HCT116 (cell line): ENCODE measurements at regions not wholly inside any gene's neighbourhood (a gene's known extent, or its start where the extent isn't known, plus 50 kb on each side); places are given as distances from the start of the nearest gene placed in this dataset.

Source experiments
- ATAC-seq: fragments of 200-7000 bp; cut with Tn5 transposase; 2 replicates; pipeline ENCODE4 v1.9.1; 2020; ENCODE audit warnings: mild to moderate bottlenecking, moderate library complexity
- BruUV-seq: library from RNA; stranded (reverse); fragments of 400-500 nt; replicated peaks from 2 replicates; lab custom pipeline; 2021; lab: Mats Ljungman, UMichigan
- CTCF ChIA-PET: fragments of 300-600 bp; sonication (Branson Sonifier 250); formaldehyde crosslinking; loops from one replicate; lab custom pipeline; 2021; ENCODE audit warnings: antibody characterized with exemption; lab: Charles Lee
- POLR2A ChIA-PET: fragments of 300-600, 350-600 bp; sonication (Branson Sonifier 250); formaldehyde crosslinking; loops from one replicate; lab custom pipeline; 2021; ENCODE audit warnings: antibody characterized with exemption; lab: Charles Lee
- RAD21 ChIA-PET, 2 experiments: fragments of 300-600 bp; sonication (Branson Sonifier 250); formaldehyde crosslinking; loops; one replicate each; lab custom pipeline; 2023; ENCODE audit warnings: low total read pairs in 2 of 2; ENCODE audit not compliant: uncharacterized antibody in 2 of 2, unreplicated experiment in 2 of 2, low non-redundant PET in 1 of 2; lab: Charles Lee
- DNase-seq: peaks from one replicate; pipeline ENCODE4 v3.0.0-alpha.2; 2010; ENCODE audit warnings: low read depth, low spot score
- H2AFZ ChIP-seq: fragments of 200-600 bp; shearing (Covaris generic), sonication (generic); 2 replicates; pipeline ENCODE4 v1.6.1; 2017; ENCODE audit warnings: low read depth, mixed run types, mixed read lengths, antibody characterized with exemption, low read length; ENCODE audit not compliant: poor library complexity, severe bottlenecking
- H3K27ac ChIP-seq: 2 replicates; pipeline ENCODE4 v1.5.1; 2012; ENCODE audit warnings: low read depth, low read length
- H3K27me3 ChIP-seq: fragments of 200-600 bp; sonication (generic); 2 replicates; pipeline ENCODE4 v1.6.1; 2016; ENCODE audit warnings: mixed run types, low read length, mixed read lengths; ENCODE audit not compliant: insufficient read depth
- H3K36me3 ChIP-seq, 2 experiments: fragments of 200-500 bp in 1 of 2; fragments of 200-600 bp in 1 of 2; sonication (Bioruptor generic) in 1 of 2; sonication (generic) in 1 of 2; 2 replicates each; pipeline versions ENCODE4 v1.5.1 to v1.6.1; 2014 to 2016; ENCODE audit warnings: low read length in 2 of 2, inconsistent platforms in 1 of 2, mixed read lengths in 1 of 2, mixed run types in 1 of 2; ENCODE audit not compliant: insufficient read depth in 2 of 2, control insufficient read depth in 1 of 2
- H3K4me1 ChIP-seq, 2 experiments: fragments of 200-600 bp in 1 of 2; sonication (generic) in 1 of 2; 2 replicates each; pipeline versions ENCODE4 v1.5.1 to v1.6.1; 2012 to 2017; ENCODE audit warnings: low read length in 2 of 2, inconsistent platforms in 1 of 2, mild to moderate bottlenecking in 1 of 2, mixed read lengths in 1 of 2, mixed run types in 1 of 2, moderate library complexity in 1 of 2; ENCODE audit not compliant: insufficient read depth in 2 of 2, control insufficient read depth in 1 of 2
- H3K4me2 ChIP-seq: fragments of 200-600 bp; sonication (generic); 2 replicates; pipeline ENCODE4 v1.6.1; 2017; ENCODE audit warnings: mixed run types, low read length, mixed read lengths
- H3K4me3 ChIP-seq, 2 experiments: fragments of 200-600 bp in 1 of 2; sonication (generic) in 1 of 2; replicated peaks in 1 of 2; 2 replicates each; pipeline ENCODE4 v1.5.1; 2011 to 2016; ENCODE audit warnings: low read length in 2 of 2, control low read depth in 1 of 2, low read depth in 1 of 2, mild to moderate bottlenecking in 1 of 2, mixed read lengths in 1 of 2, mixed run types in 1 of 2
- H3K79me2 ChIP-seq: fragments of 200-600 bp; sonication (generic); 2 replicates; pipeline ENCODE4 v1.6.1; 2017; ENCODE audit warnings: mild to moderate bottlenecking, mixed run types, low read length, moderate library complexity, mixed read lengths; ENCODE audit not compliant: insufficient read depth
- H3K9ac ChIP-seq: fragments of 200-600 bp; sonication (generic); 2 replicates; pipeline ENCODE4 v1.6.1; 2016; ENCODE audit warnings: low read length, mixed read lengths
- H3K9me2 ChIP-seq: fragments of 200-600 bp; sonication (generic), shearing (Covaris generic); 2 replicates; pipeline ENCODE4 v1.6.1; 2017; ENCODE audit warnings: mixed run types, mild to moderate bottlenecking, moderate library complexity; ENCODE audit not compliant: insufficient read depth
- H3K9me3 ChIP-seq, 2 experiments: fragments of 200-500 bp in 1 of 2; fragments of 200-600 bp in 1 of 2; sonication (Bioruptor generic) in 1 of 2; sonication (generic) in 1 of 2; 2 replicates each; pipeline ENCODE4 v1.6.1; 2014 to 2017; ENCODE audit warnings: low read length in 2 of 2, mixed read lengths in 2 of 2, inconsistent platforms in 1 of 2, low read depth in 1 of 2, mild to moderate bottlenecking in 1 of 2, mixed run types in 1 of 2, moderate library complexity in 1 of 2; ENCODE audit not compliant: control insufficient read depth in 1 of 2, insufficient read depth in 1 of 2
- H4K20me1 ChIP-seq: fragments of 200-600 bp; sonication (generic), shearing (Covaris generic); 2 replicates; pipeline ENCODE4 v1.6.1; 2017; ENCODE audit warnings: mixed run types, mild to moderate bottlenecking, moderate library complexity; ENCODE audit not compliant: insufficient read depth
- CBX3 ChIP-seq: IDR thresholded peaks from 2 replicates; pipeline ENCODE4 v1.6.1; 2012; ENCODE audit warnings: low read depth
- EGR1 ChIP-seq: IDR thresholded peaks from 2 replicates; pipeline ENCODE4 v1.6.1; 2012; ENCODE audit warnings: low read depth
- ELF1 ChIP-seq: IDR thresholded peaks from 2 replicates; pipeline ENCODE4 v1.6.1; 2012; ENCODE audit warnings: low read depth, borderline replicate concordance
- EZH2phosphoT487 ChIP-seq: fragments of 200-600 bp; IDR thresholded peaks from 2 replicates; pipeline ENCODE4 v1.6.1; 2018; ENCODE audit warnings: antibody characterized with exemption, borderline replicate concordance
- FOSL1 ChIP-seq: IDR thresholded peaks from 2 replicates; pipeline ENCODE4 v1.6.1; 2012; ENCODE audit warnings: low read depth
- JUND ChIP-seq: IDR thresholded peaks from 2 replicates; pipeline ENCODE4 v1.6.1; 2012
- POLR2A ChIP-seq: IDR thresholded peaks from 2 replicates; pipeline ENCODE4 v1.7.0; 2011; ENCODE audit warnings: borderline replicate concordance; ENCODE audit not compliant: insufficient read depth, insufficient read length; ENCODE audit errors: extremely low read depth
- RAD21 ChIP-seq: IDR thresholded peaks from 2 replicates; pipeline ENCODE4 v1.6.1; 2012; ENCODE audit warnings: low read depth, mild to moderate bottlenecking
- SIN3A ChIP-seq: IDR thresholded peaks from 2 replicates; pipeline ENCODE4 v1.6.1; 2012; ENCODE audit warnings: low read depth
- SP1 ChIP-seq: IDR thresholded peaks from 2 replicates; pipeline ENCODE4 v1.6.1; 2012; ENCODE audit warnings: low read depth
- SRF ChIP-seq: IDR thresholded peaks from 2 replicates; pipeline ENCODE4 v1.6.1; 2012; ENCODE audit warnings: low read depth
- TCF7L2 ChIP-seq: IDR thresholded peaks from 2 replicates; pipeline ENCODE4 v1.7.0; 2011; ENCODE audit warnings: borderline replicate concordance, inconsistent platforms; ENCODE audit not compliant: insufficient read depth, insufficient read length; ENCODE audit errors: extremely low read depth
- YY1 ChIP-seq: IDR thresholded peaks from 2 replicates; pipeline ENCODE4 v1.6.1; 2011; ENCODE audit warnings: low read length, low read depth, moderate library complexity, mild to moderate bottlenecking; ENCODE audit not compliant: insufficient replicate concordance; ENCODE audit errors: extremely low read depth
- ZFX ChIP-seq: fragments of 450-650 bp; IDR thresholded peaks from 2 replicates; pipeline ENCODE4 v1.6.1; 2017
- ZNF274 ChIP-seq: fragments of 200-500 bp; sonication (Bioruptor generic); IDR thresholded peaks from 2 replicates; pipeline ENCODE4 v1.6.1; 2014; ENCODE audit warnings: mild to moderate bottlenecking, low read depth, low read length, inconsistent platforms
- intact Hi-C: fragments of 100-400 bp; cut with micrococcal nuclease; formaldehyde crosslinking; loops from 2 replicates; pipeline ENCODE4 v1.10.0; 2022
- TF ChIP-seq, protein P1 (sequence below): IDR thresholded peaks from 2 replicates; pipeline ENCODE4 v1.6.1; 2012
- TF ChIP-seq, protein P2 (sequence below): IDR thresholded peaks from 2 replicates; pipeline ENCODE4 v1.6.1; 2012
- TF ChIP-seq, protein P3 (sequence below): IDR thresholded peaks from 2 replicates; pipeline ENCODE4 v1.6.1; 2011; ENCODE audit warnings: mild to moderate bottlenecking, low read length, moderate library complexity; ENCODE audit not compliant: insufficient replicate concordance; ENCODE audit errors: extremely low read depth
- TF ChIP-seq, protein P4 (sequence below), 3 experiments: fragments of 200-600 bp in 1 of 3; sonication (generic) in 1 of 3; IDR thresholded peaks in 2 of 3; conservative IDR thresholded peaks in 1 of 3; 2 replicates each; pipeline ENCODE4 v1.5.1; 2012 to 2017; ENCODE audit warnings: low read depth in 2 of 3, low read length in 2 of 3, antibody characterized with exemption in 1 of 3, borderline replicate concordance in 1 of 3, control low read depth in 1 of 3, mild to moderate bottlenecking in 1 of 3, mixed read lengths in 1 of 3, mixed run types in 1 of 3, moderate library complexity in 1 of 3; ENCODE audit not compliant: insufficient read depth in 1 of 3
- TF ChIP-seq, protein P5 (sequence below): IDR thresholded peaks from 2 replicates; pipeline ENCODE4 v1.6.1; 2012; ENCODE audit warnings: low read depth

DNA sequence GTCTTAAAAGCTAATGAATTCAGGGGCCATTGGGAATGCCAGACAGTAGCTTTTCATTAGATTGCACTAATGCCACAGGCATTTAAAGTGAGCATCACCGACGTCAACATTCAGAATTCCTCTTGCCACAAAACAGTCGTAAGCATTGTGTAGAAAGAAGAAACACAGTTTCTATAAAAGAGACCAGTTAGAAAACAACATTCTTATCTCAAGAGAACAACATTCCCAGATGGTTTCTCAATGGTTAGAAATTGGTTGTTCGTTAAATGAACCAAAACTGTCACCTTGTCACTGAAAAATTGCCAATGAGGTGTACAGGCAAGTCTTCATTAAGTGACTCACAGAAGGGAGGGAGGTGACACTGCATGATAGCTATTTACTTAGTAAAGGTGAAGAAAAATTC is 401.6 kb upstream of the PRR16 start:
- POLR2A ChIA-PET, result no interaction called here

More for the DNA sequence above, 401.6 kb upstream of the PRR16 start:
- ChIA-PET CTCF (no interaction called here), RAD21 (no interaction called here)
- H3K27ac ChIP-seq, result no peak overlapping the region
- intact Hi-C loops, result no loop called here
- H3K9me3 ChIP-seq, result no peaks in the 10 kb centered on the region
- H4K20me1 ChIP-seq, result no peaks in the 10 kb centered on the region
- H3K36me3 ChIP-seq, result no peaks in the 10 kb centered on the region
- ATAC-seq (no peak), DNase-seq (no peak)
- no peak for TF ChIP-seq YY1
- TF ChIP-seq, protein P1, sequence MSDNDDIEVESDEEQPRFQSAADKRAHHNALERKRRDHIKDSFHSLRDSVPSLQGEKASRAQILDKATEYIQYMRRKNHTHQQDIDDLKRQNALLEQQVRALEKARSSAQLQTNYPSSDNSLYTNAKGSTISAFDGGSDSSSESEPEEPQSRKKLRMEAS, result no peak
- no peak for TF ChIP-seq ELF1
- TF ChIP-seq, protein P2, sequence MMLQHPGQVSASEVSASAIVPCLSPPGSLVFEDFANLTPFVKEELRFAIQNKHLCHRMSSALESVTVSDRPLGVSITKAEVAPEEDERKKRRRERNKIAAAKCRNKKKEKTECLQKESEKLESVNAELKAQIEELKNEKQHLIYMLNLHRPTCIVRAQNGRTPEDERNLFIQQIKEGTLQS, result no peak
- no peak for TF ChIP-seq CBX3
- no peak for TF ChIP-seq SRF
- TF ChIP-seq, protein P3, sequence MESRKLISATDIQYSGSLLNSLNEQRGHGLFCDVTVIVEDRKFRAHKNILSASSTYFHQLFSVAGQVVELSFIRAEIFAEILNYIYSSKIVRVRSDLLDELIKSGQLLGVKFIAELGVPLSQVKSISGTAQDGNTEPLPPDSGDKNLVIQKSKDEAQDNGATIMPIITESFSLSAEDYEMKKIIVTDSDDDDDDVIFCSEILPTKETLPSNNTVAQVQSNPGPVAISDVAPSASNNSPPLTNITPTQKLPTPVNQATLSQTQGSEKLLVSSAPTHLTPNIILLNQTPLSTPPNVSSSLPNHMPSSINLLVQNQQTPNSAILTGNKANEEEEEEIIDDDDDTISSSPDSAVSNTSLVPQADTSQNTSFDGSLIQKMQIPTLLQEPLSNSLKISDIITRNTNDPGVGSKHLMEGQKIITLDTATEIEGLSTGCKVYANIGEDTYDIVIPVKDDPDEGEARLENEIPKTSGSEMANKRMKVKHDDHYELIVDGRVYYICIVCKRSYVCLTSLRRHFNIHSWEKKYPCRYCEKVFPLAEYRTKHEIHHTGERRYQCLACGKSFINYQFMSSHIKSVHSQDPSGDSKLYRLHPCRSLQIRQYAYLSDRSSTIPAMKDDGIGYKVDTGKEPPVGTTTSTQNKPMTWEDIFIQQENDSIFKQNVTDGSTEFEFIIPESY, result no peak
- TF ChIP-seq EGR1, result no peak
- TF ChIP-seq POLR2A, result no peak
- no peak for TF ChIP-seq RAD21
- TF ChIP-seq ZFX, result no peak
- no peak for TF ChIP-seq TCF7L2
- TF ChIP-seq, protein P4, sequence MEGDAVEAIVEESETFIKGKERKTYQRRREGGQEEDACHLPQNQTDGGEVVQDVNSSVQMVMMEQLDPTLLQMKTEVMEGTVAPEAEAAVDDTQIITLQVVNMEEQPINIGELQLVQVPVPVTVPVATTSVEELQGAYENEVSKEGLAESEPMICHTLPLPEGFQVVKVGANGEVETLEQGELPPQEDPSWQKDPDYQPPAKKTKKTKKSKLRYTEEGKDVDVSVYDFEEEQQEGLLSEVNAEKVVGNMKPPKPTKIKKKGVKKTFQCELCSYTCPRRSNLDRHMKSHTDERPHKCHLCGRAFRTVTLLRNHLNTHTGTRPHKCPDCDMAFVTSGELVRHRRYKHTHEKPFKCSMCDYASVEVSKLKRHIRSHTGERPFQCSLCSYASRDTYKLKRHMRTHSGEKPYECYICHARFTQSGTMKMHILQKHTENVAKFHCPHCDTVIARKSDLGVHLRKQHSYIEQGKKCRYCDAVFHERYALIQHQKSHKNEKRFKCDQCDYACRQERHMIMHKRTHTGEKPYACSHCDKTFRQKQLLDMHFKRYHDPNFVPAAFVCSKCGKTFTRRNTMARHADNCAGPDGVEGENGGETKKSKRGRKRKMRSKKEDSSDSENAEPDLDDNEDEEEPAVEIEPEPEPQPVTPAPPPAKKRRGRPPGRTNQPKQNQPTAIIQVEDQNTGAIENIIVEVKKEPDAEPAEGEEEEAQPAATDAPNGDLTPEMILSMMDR (IDR thresholded peaks at IDR 0.05 in 2 of 3, conservative IDR thresholded peaks at IDR 0.05 in 1 of 3; ENCODE audit: borderline replicate concordance in 1 of 3, insufficient read depth in 1 of 3, low read depth in 2 of 3, low read length in 2 of 3), result no peak
- TF ChIP-seq, protein P5, sequence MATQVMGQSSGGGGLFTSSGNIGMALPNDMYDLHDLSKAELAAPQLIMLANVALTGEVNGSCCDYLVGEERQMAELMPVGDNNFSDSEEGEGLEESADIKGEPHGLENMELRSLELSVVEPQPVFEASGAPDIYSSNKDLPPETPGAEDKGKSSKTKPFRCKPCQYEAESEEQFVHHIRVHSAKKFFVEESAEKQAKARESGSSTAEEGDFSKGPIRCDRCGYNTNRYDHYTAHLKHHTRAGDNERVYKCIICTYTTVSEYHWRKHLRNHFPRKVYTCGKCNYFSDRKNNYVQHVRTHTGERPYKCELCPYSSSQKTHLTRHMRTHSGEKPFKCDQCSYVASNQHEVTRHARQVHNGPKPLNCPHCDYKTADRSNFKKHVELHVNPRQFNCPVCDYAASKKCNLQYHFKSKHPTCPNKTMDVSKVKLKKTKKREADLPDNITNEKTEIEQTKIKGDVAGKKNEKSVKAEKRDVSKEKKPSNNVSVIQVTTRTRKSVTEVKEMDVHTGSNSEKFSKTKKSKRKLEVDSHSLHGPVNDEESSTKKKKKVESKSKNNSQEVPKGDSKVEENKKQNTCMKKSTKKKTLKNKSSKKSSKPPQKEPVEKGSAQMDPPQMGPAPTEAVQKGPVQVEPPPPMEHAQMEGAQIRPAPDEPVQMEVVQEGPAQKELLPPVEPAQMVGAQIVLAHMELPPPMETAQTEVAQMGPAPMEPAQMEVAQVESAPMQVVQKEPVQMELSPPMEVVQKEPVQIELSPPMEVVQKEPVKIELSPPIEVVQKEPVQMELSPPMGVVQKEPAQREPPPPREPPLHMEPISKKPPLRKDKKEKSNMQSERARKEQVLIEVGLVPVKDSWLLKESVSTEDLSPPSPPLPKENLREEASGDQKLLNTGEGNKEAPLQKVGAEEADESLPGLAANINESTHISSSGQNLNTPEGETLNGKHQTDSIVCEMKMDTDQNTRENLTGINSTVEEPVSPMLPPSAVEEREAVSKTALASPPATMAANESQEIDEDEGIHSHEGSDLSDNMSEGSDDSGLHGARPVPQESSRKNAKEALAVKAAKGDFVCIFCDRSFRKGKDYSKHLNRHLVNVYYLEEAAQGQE, result no peak
- no peak for TF ChIP-seq SIN3A
- TF ChIP-seq JUND, result no peak
- TF ChIP-seq SP1, result no peak
- TF ChIP-seq FOSL1, result no peak
- no peak for TF ChIP-seq EZH2phosphoT487
- TF ChIP-seq ZNF274, result no peak
- H3K9ac ChIP-seq, result no peak overlapping the region
- H3K4me1 ChIP-seq, result no peaks in the 10 kb centered on the region
- no peaks in the 10 kb centered on the region for H3K79me2 ChIP-seq
- H3K4me2 ChIP-seq, result no peak overlapping the region
- no peaks in the 10 kb centered on the region; the same call in 1 of the 2 replicates for H3K9me2 ChIP-seq
- BruUV-seq, result no TSS peak
- no peak overlapping the region for H2AFZ ChIP-seq
- H3K27me3 ChIP-seq, result no peaks in the 10 kb centered on the region
- no peak overlapping the region for H3K4me3 ChIP-seq
